Skin epidermis (tissue), 12 donors: ENCODE measurements at regions not wholly inside any gene's neighbourhood (a gene's known extent, or its start where the extent isn't known, plus 50 kb on each side); places are given as distances from the start of the nearest gene placed in this dataset.
A peak's percentile ranks its signal among the peaks of the same experiment; 100 is the strongest.
"Not testable (repeated sequence)": the region's sequence is repeated elsewhere in the genome, so short reads cannot be mapped to it uniquely, and the experiment has no call there.

ENCODE experiments used
- H3K27ac ChIP-seq, 21 experiments: fragments of 200-600 bp; sonication (generic) in 11 of 21; one replicate each; pipeline ENCODE4 v1.5.0; 2020; ENCODE audit warnings: mild to moderate bottlenecking in 3 of 21, inconsistent platforms in 2 of 21, moderate library complexity in 2 of 21
- H3K4me3 ChIP-seq, 7 experiments: fragments of 200-600 bp; sonication (generic) in 2 of 7; one replicate each; pipeline ENCODE4 v1.5.0; 2020; ENCODE audit warnings: inconsistent platforms in 2 of 7, mild to moderate bottlenecking in 2 of 7, moderate library complexity in 1 of 7

GRCh38 chr1:201732351-201732750, 96.6 kb upstream of the IPO9 start:
- Histone ChIP-seq H3K27ac (no peak overlapping the region), H3K4me3 (no peak overlapping the region)

DNA sequence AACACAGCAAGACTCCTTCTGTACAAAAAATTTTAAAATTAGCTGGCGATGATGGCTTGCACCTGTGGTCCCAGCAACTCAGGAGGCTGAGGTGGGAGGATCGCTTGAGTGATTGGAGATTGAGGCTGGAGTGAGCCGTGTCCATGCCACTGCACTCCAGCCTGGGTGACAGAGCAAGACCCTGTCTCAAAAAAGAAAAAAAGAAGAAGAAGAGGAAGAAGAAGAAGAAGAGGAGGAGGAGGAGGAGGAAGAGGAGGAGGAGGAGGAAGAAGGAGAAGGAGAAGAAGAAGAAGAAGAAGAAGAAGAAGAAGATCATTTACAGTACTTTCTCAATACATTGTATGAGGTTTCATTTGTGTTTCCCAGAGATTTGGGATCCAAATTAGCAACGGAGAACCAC, 94.7 kb upstream of the IPO9 start:
- not testable (repeated sequence) for H3K4me3 ChIP-seq, H3K27ac ChIP-seq

GRCh38 chr1:201734786-201735185, 94.2 kb upstream of the IPO9 start:
- Histone ChIP-seq H3K27ac (no peak overlapping the region), H3K4me3 (no peak overlapping the region)

GRCh38 chr1:201736707-201737320, 92.1 kb upstream of the IPO9 start:
- Histone ChIP-seq H3K4me3 (no peak overlapping the region), H3K27ac (peak overlapping the region in 11 of 21 experiments; percentile 1 to 68 (median 41))

GRCh38 chr1:201737352-201738060, 91.5 kb upstream of the IPO9 start:
- H3K4me3 ChIP-seq = no peak overlapping the region
- peak overlapping the region in 12 of 21 experiments; percentile 1 to 68 (median 40) for H3K27ac ChIP-seq

GRCh38 chr1:201739080-201739479, 89.9 kb upstream of the IPO9 start:
- peak overlapping the region in 18 of 21 experiments; percentile 53 to 94 (median 80) for H3K27ac ChIP-seq
- H3K4me3 ChIP-seq = peak overlapping the region; percentile 48 to 72 (median 59)

- Histone ChIP-seq H3K27ac (peak overlapping the region; percentile 19 to 94 (median 79)), H3K4me3 (peak overlapping the region; percentile 48 to 72 (median 59))
Observed at GRCh38 chr1:201739492-201740085, 89.4 kb upstream of the IPO9 start.

DNA sequence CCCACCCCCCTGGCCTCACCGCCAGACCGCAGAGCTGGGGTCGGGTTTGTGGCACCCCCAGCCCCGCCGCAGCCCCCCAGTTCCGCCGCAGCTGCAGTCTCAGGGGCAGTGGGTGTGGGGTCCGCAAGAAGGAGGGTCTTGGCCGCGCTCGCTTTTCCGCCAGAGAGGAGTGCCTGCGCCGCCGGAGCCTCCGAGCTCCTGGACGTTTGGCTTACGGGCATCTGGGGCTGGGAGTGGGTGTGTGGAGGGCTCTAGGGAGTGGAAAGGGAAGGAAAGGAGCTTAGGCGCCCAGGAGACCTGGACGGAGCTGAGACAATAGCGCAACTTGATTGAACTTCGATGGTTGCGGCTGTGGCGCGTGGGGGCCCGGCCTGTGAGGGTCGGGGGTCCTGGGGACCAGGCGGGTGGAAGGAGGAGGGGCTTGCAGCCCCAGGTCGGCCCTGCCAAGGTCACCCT, 88.8 kb upstream of the IPO9 start:
- Histone ChIP-seq H3K4me3 (peak overlapping the region; percentile 48 to 72 (median 59)), H3K27ac (peak overlapping the region; percentile 19 to 94 (median 79))

DNA sequence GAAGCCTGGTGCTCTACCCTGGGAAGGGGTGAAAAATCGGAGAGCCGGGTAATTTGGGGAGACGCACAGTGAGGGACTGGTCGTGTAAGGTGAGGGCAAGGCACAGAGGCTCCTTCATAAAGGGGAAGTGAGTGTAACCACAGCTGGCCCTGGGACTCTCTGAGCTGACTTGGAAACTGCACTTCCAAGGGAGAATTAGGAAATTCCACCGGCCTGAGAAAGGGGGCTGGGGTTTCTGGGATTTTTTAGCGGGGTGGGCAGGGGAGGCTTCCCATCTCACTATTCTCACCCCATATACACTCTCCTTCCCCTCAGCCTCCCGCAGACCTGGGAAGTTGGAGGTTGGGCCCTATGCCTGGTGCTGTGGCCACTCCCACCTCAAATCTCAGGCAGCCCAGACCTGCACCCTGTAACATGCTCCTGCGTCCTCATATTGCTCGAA, 88.3 kb upstream of the IPO9 start:
- peak overlapping the region in 20 of 21 experiments; percentile 53 to 94 (median 80) for H3K27ac ChIP-seq

DNA sequence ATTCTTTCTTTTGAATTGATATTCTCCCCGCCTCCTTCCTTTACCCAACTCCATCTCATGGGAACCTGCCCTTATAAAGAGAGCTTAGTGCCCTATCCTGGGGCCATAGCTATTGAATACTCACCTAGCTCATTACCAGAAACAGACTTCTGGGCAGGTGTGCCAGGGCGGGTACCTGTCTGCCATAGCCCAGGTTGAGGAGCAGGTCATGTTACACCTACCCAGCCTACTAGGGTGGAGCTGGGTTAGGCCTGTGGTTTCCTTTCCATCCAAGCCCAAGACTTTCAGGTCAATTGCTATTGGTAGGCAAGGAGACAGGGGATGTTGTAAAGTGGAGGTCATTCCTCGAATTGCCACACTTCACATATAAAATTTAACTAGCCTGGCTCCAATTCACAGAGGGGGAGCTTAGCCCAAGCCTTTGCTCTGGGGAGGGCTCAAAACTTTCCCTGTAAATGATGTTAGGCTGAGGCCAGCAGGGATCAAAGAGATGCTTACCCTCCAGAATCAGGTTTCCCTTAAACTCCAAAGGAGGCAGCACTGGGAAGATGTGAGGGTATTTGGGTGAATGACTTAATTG, 87.1 kb upstream of the IPO9 start:
- H3K27ac ChIP-seq = peak overlapping the region in 6 of 21 experiments; percentile 11 to 93 (median 53)
- H3K4me3 ChIP-seq = no peak overlapping the region

More for the DNA sequence above, 88.3 kb upstream of the IPO9 start:
- peak overlapping the region; percentile 48 to 72 (median 59) for H3K4me3 ChIP-seq

DNA sequence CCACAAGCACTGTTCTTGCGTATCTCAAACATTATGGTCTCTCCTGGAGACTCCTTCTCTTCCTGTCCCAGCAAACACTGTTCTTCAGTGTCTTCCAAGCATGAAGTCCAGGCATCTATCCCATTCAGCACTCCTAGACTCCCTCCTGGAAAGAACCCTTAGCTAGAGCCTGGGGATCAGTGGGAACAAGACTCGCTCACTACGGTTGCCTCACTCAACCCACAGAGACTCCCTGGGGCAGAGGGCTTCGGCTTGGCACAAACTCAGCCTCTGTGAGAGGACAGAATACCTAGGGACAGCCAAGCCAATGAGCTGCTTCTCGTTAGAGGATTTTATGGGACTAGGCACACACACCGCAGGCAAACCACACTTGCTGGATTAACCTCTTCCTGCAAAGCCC, 86.5 kb upstream of the IPO9 start:
- no peak overlapping the region for H3K4me3 ChIP-seq
- peak overlapping the region in 6 of 21 experiments; percentile 11 to 86 (median 31) for H3K27ac ChIP-seq

GRCh38 chr1:201742955-201743805, 85.8 kb upstream of the IPO9 start:
- peak overlapping the region in 2 of 21 experiments; percentile 32 to 86 for H3K27ac ChIP-seq
- H3K4me3 ChIP-seq = no peak overlapping the region

- H3K27ac ChIP-seq = no peak overlapping the region
- H3K4me3 ChIP-seq = no peak overlapping the region
Observed at GRCh38 chr1:201745023-201745422, 83.9 kb upstream of the IPO9 start.

- H3K27ac ChIP-seq = no peak overlapping the region
Observed at GRCh38 chr1:201746156-201746555, 82.8 kb upstream of the IPO9 start.

GRCh38 chr1:201747261-201747660, 81.7 kb upstream of the IPO9 start:
- no peak overlapping the region for H3K27ac ChIP-seq

More at GRCh38 chr1:201746156-201746555, 82.8 kb upstream of the IPO9 start:
- no peak overlapping the region for H3K4me3 ChIP-seq

DNA sequence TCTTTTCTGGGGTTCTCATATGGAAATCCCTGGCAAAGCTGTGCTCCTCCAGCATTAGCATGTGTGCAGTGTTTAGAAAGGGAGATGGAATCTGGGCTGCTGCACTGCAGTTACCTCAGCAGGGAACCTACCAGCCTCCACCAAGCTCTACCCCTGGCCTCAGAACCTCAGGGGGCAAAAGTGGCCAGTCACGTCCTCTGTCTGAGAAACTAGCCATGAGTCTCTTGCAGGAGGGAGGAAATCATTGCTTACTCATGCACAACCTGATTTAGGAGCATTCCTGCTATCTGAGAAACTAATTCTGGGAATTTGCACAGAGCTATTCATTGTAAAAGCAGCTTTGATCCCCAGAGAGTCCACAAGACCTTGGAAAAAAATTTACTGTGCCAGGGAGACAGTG, 80.6 kb upstream of the IPO9 start:
- H3K4me3 ChIP-seq = no peak overlapping the region
- H3K27ac ChIP-seq = peak overlapping the region in 1 of 21 experiments; percentile 18

More at GRCh38 chr1:201747261-201747660, 81.7 kb upstream of the IPO9 start:
- no peak overlapping the region for H3K4me3 ChIP-seq

DNA sequence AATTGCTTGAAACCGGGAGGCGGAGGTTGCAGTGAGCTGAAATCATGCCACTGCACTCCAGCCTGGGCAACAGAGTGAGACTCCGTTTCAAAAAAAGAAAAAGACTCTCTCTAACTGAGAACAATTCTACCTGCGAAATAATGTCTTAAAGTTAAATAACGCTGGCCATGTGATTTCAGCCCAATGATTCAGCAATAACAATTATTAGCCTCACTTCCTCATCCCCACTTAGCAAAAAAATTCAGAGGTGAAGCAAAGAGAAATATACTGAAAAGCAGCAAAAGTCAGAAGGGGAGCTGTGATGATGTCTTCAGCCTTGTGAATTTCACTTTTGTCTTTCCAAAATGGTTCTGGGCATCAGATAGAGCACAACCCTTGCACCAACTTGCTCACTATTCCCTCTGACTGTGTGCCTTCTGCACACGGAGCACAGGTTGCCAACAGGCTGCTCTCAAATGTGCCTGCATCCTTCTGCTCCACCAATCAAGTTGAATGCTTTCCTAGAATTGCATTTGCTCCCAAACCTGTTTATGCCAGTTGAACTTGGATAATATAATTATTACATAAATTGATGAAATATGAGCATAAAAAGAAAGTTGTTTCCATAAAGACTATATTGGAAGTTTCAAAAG, 79.8 kb upstream of the IPO9 start:
- Histone ChIP-seq H3K4me3 (no peak overlapping the region), H3K27ac (peak overlapping the region in 1 of 21 experiments; percentile 18)

DNA sequence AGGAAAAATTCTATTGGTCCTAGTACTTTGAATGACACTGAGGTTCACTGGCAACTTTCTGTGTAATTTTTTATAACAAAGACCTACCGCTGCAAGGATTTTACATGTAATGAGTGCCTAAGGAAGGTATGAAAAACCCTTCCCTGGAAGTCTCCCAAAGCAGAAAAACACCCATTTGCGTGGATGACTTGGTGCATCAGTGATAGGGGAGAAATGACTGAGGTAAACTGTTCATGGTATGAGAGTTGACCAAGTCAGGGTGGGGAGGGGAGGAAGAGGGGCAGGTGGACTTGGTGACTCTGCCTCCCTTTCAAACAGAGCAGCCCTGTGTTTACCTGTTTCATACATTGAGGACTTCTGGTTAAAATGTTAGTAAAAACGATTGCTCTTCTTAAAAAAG, 78.8 kb upstream of the IPO9 start:
- peak overlapping the region in 5 of 21 experiments; percentile 31 to 74 (median 44) for H3K27ac ChIP-seq
- H3K4me3 ChIP-seq = no peak overlapping the region

GRCh38 chr1:201750934-201751333, 78.0 kb upstream of the IPO9 start:
- H3K27ac ChIP-seq = peak overlapping the region in 4 of 21 experiments; percentile 41 to 74 (median 54)

More at GRCh38 chr1:201750934-201751333, 78.0 kb upstream of the IPO9 start:
- no peak overlapping the region for H3K4me3 ChIP-seq
